Smooth muscle cell (in vitro differentiated cells): ENCODE measurements at regions not wholly inside any gene's neighbourhood (a gene's known extent, or its start where the extent isn't known, plus 50 kb on each side); places are given as distances from the start of the nearest gene placed in this dataset.

ENCODE experiments used
- DNase-seq: peaks from one replicate; lab custom pipeline; 2025; ENCODE audit not compliant: unreplicated experiment; lab: John Stamatoyannopoulos, UW
- H2AFZ ChIP-seq: fragments of 200-600 bp; sonication (generic); 2 replicates; pipeline ENCODE4 v1.6.0; 2016; ENCODE audit warnings: antibody characterized with exemption, low read depth, mild to moderate bottlenecking
- H3F3A ChIP-seq: fragments of 200-600 bp; sonication (generic); 2 replicates; pipeline ENCODE4 v1.6.0; 2017; ENCODE audit warnings: antibody characterized with exemption, low read depth
- H3K27ac ChIP-seq: fragments of 200-600 bp; sonication (generic); 2 replicates; pipeline ENCODE4 v1.5.1; 2016; ENCODE audit warnings: low read depth, mild to moderate bottlenecking
- H3K27me3 ChIP-seq: fragments of 200-600 bp; sonication (generic); 2 replicates; pipeline ENCODE4 v1.6.1; 2016; ENCODE audit warnings: low read depth, mild to moderate bottlenecking
- H3K36me3 ChIP-seq: fragments of 200-600 bp; sonication (generic); 2 replicates; pipeline ENCODE4 v1.5.1; 2016; ENCODE audit warnings: low read depth
- H3K4me1 ChIP-seq: fragments of 200-600 bp; sonication (generic); 2 replicates; pipeline ENCODE4 v1.5.1; 2016; ENCODE audit warnings: low read depth
- H3K4me2 ChIP-seq: fragments of 200-600 bp; sonication (generic); 2 replicates; pipeline ENCODE4 v1.6.0; 2016; ENCODE audit warnings: mild to moderate bottlenecking
- H3K4me3 ChIP-seq: fragments of 200-600 bp; sonication (generic); 2 replicates; pipeline ENCODE4 v1.5.1; 2016; ENCODE audit warnings: mild to moderate bottlenecking
- H3K79me2 ChIP-seq: fragments of 200-600 bp; sonication (generic); 2 replicates; pipeline ENCODE4 v1.6.0; 2016; ENCODE audit warnings: low read depth, mild to moderate bottlenecking
- H3K9ac ChIP-seq: fragments of 200-600 bp; sonication (generic); 2 replicates; pipeline ENCODE4 v1.6.0; 2016; ENCODE audit warnings: low read depth
- H3K9me3 ChIP-seq: fragments of 200-600 bp; sonication (generic); replicated peaks from 2 replicates; pipeline ENCODE4 v1.5.1; 2016; ENCODE audit warnings: low read depth
- H4K20me1 ChIP-seq: fragments of 200-600 bp; sonication (generic); 2 replicates; pipeline ENCODE4 v1.6.0; 2016; ENCODE audit warnings: low read depth
- CTCF ChIP-seq: fragments of 200-600 bp; sonication (generic); IDR thresholded peaks from 2 replicates; pipeline ENCODE4 v1.5.1; 2017; ENCODE audit warnings: borderline replicate concordance, mild to moderate bottlenecking, antibody characterized with exemption; ENCODE audit not compliant: insufficient read depth, poor library complexity, severe bottlenecking
- WGBS: methylation state at CpG from one replicate; pipeline ENCODE4 v1.1.7; 2016; ENCODE audit warnings: low lambda C conversion rate; 5-methylcytosine and 5-hydroxymethylcytosine counted together

GRCh38 chr5:110088676-110089436 is 399.1 kb downstream of the MAN2A1 start:
- Histone ChIP-seq H3K79me2 (no peaks in the 10 kb centered on the region), H2AFZ (no peak overlapping the region), H4K20me1 (no peaks in the 10 kb centered on the region), H3K4me1 (peaks cover 3% of the 10 kb centered on the region), H3K36me3 (no peaks in the 10 kb centered on the region), H3K27ac (peak overlapping the region; percentile 78), H3K4me3 (no peak overlapping the region), H3K9ac (no peak overlapping the region), H3K27me3 (no peaks in the 10 kb centered on the region), H3K9me3 (no peaks in the 10 kb centered on the region), H3K4me2 (no peak overlapping the region), H3F3A (no peaks in the 10 kb centered on the region)
- 76% methylated on average over 1 of the region's 1 CpG for WGBS
- TF ChIP-seq CTCF = no peak
- no peak for DNase-seq

DNA sequence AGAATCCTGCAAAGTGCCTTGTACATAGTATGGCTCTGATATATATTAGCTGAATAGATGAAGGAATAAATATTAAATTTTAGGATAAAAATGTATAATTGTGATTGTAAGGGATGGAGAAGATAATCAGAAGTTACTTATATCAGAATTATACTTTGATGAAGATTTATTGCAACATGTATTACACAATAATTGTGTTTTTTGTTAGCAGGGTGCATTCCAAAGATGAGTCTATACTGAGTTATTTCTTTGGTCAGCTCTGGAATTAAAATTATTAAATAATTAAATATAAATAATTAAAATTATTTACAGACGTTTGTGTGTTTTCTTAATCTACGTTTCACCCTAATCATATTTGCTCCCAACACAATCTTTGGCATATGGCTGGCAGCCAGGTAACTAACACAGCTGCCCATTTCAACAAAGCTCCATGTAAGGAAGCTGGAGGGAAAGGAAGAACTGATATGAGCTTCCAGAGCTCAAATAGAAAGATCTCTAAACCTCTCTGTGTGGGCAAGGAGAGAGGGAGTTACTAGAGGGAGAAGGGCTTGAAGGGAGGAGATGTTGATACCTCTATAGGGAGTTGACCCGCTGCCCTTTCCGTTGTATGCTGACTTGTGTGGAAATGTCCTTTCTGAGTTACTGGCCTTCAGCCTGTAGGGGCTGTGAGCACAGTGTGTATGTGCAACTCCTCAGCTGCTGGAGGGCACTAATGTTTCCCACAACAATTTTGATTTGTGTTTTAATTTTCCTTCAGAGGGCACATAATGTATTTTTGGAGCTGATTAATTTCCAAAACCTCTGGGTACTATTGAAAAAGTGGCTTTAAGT is 403.4 kb downstream of the MAN2A1 start:
- 75% methylated on average over 4 of the region's 4 CpGs for WGBS
- Histone ChIP-seq H3K9ac (no peak overlapping the region), H3K4me3 (no peak overlapping the region), H4K20me1 (no peaks in the 10 kb centered on the region), H3K4me1 (no peaks in the 10 kb centered on the region), H3F3A (no peaks in the 10 kb centered on the region), H3K4me2 (no peak overlapping the region), H3K27me3 (no peaks in the 10 kb centered on the region), H3K79me2 (no peaks in the 10 kb centered on the region), H3K36me3 (no peaks in the 10 kb centered on the region), H3K27ac (no peak overlapping the region), H3K9me3 (no peaks in the 10 kb centered on the region), H2AFZ (no peak overlapping the region)
- DNase-seq = no peak
- no peak for TF ChIP-seq CTCF

DNA sequence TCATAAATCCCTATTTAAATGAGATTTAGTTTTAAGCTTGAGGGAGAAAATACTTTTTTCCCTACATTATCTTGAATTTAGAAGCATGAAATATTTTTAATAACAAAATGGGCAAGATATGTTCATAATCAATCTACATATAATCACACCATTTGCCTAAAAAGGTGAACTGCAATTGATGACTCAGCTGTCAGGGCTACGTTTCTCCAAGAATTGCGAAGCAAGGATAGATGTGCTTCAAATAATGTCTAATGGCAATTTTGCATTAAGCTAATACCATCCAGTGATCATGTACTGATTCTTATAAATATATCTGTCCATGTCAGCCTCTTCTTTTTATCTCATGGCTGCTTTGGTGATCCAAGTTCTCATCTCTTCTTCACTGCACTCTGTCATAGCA is 404.4 kb downstream of the MAN2A1 start:
- Histone ChIP-seq H3K79me2 (no peaks in the 10 kb centered on the region), H3K9ac (no peak overlapping the region), H3K4me2 (no peak overlapping the region), H3K4me1 (no peaks in the 10 kb centered on the region), H3K4me3 (no peak overlapping the region), H2AFZ (no peak overlapping the region), H3K27ac (no peak overlapping the region), H3F3A (no peaks in the 10 kb centered on the region), H4K20me1 (no peaks in the 10 kb centered on the region), H3K9me3 (no peaks in the 10 kb centered on the region), H3K36me3 (no peaks in the 10 kb centered on the region), H3K27me3 (no peaks in the 10 kb centered on the region)
- DNase-seq = no peak
- TF ChIP-seq CTCF = no peak
- 97% methylated on average over 2 of the region's 2 CpGs for WGBS
